Esophagus muscularis mucosa (tissue), 3 donors: ENCODE measurements at regions not wholly inside any gene's neighbourhood (a gene's known extent, or its start where the extent isn't known, plus 50 kb on each side); places are given as distances from the start of the nearest gene placed in this dataset.

Experiments
- CTCF ChIP-seq, 3 experiments: fragments of 200-600 bp in 2 of 3; fragments of 450-650 bp in 1 of 3; sonication (generic) in 2 of 3; IDR thresholded peaks; one replicate each; pipeline ENCODE4 v1.5.1; 2017 to 2019; ENCODE audit warnings: antibody characterized with exemption in 3 of 3, mild to moderate bottlenecking in 2 of 3, moderate library complexity in 1 of 3
- POLR2AphosphoS5 ChIP-seq, 2 donors: sonication (generic); formaldehyde crosslinking; IDR thresholded peaks; one replicate each; pipeline ENCODE4 v1.6.1; 2017; ENCODE audit warnings: antibody characterized with exemption in 2 of 2

- TF ChIP-seq CTCF (IDR thresholded peaks at IDR 0.05) (no peak), POLR2AphosphoS5 (IDR thresholded peaks at IDR 0.05) (no peak)
Observed at GRCh38 chr14:66225337-66225736, 260.8 kb upstream of the CCDC196 start.
